Uterus (tissue), 3 donors: ENCODE measurements at regions not wholly inside any gene's neighbourhood (a gene's known extent, or its start where the extent isn't known, plus 50 kb on each side); places are given as distances from the start of the nearest gene placed in this dataset.

ENCODE experiments used
- DNase-seq, 2 donors: peaks; one replicate each; pipeline ENCODE4 v3.0.0-alpha.2; 2019 to 2020
- H3K27ac ChIP-seq, 2 donors: fragments of 200-600 bp; sonication (generic); 1 replicate in 1 of 2; 2 replicates in 1 of 2; pipeline ENCODE4 v1.5.1; 2016 to 2018
- H3K27me3 ChIP-seq, 2 donors: fragments of 200-600 bp; sonication (generic); one replicate each; pipeline ENCODE4 v1.5.1; 2018 to 2019; ENCODE audit warnings: control low read depth in 1 of 2
- H3K36me3 ChIP-seq, 2 donors: fragments of 200-600 bp; sonication (generic); one replicate each; pipeline ENCODE4 v1.5.1; 2019; ENCODE audit warnings: control low read depth in 1 of 2
- H3K4me1 ChIP-seq, 2 donors: fragments of 200-600 bp; sonication (generic); one replicate each; pipeline ENCODE4 v1.5.1; 2018 to 2019; ENCODE audit warnings: control low read depth in 1 of 2
- H3K4me3 ChIP-seq, 2 donors: fragments of 200-600 bp; sonication (generic); 1 replicate in 1 of 2; 2 replicates in 1 of 2; pipeline ENCODE4 v1.5.1; 2018 to 2019; ENCODE audit warnings: mild to moderate bottlenecking in 1 of 2
- H3K9me3 ChIP-seq, 2 donors: fragments of 200-600 bp; sonication (generic); one replicate each; pipeline ENCODE4 v1.5.1; 2019; ENCODE audit warnings: control low read depth in 1 of 2
- CTCF ChIP-seq, 4 experiments: fragments of 200-600 bp in 2 of 4; fragments of 450-650 bp in 2 of 4; sonication (generic) in 2 of 4; IDR thresholded peaks; one replicate each; pipeline ENCODE4 v1.5.1; 2016 to 2019; ENCODE audit warnings: antibody characterized with exemption in 4 of 4, mild to moderate bottlenecking in 2 of 4, moderate library complexity in 1 of 4
- POLR2A ChIP-seq, 2 donors: fragments of 450-650 bp; IDR thresholded peaks; one replicate each; pipeline ENCODE4 v1.6.1; 2016; ENCODE audit warnings: antibody characterized with exemption in 2 of 2, mild to moderate bottlenecking in 1 of 2, moderate library complexity in 1 of 2
- intact Hi-C: fragments of 100-400 bp; cut with DNase I; formaldehyde crosslinking; loops from one replicate; pipeline ENCODE4 v1.15.1; 2023; ENCODE audit warnings: low total_unique reads
- donor health status: DM: yes; HTN: yes; CAD: no.

GRCh38 chr12:75759196-75759595 is 247.8 kb upstream of the KRR1 start:
- intact Hi-C loops, result no loop called here
- no peak overlapping the region for H3K4me3 ChIP-seq
- no peaks in the 10 kb centered on the region for H3K36me3 ChIP-seq
- no peak overlapping the region for H3K27ac ChIP-seq
- no peak for DNase-seq
- no peaks in the 10 kb centered on the region for H3K27me3 ChIP-seq
- no peaks in the 10 kb centered on the region for H3K4me1 ChIP-seq
- H3K9me3 ChIP-seq, result no peaks in the 10 kb centered on the region
- TF ChIP-seq POLR2A (IDR thresholded peaks at IDR 0.05) (no peak), CTCF (IDR thresholded peaks at IDR 0.05) (no peak)

DNA sequence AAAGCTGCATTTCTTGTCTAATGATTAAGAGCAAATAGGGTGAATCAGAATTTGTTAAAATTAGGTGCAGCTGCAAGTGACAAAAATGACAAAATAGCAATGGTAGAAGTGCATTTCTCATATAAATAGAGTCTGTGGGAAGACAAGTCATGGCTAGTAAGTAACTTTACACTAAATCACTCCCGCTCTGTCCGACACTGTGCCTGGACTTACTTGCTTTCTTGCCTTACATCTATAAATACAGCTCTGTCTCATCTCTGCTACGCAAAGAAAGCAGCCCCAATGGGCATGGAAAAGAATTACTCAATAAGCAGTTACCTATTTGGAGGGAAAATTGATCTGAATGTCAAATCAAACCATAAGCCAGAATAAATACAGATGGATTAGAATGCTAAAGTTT is 245.4 kb upstream of the KRR1 start:
- H3K9me3 ChIP-seq, result no peaks in the 10 kb centered on the region
- H3K36me3 ChIP-seq, result no peaks in the 10 kb centered on the region
- H3K27me3 ChIP-seq, result no peaks in the 10 kb centered on the region
- no peaks in the 10 kb centered on the region for H3K4me1 ChIP-seq
- TF ChIP-seq CTCF (IDR thresholded peaks at IDR 0.05) (no peak), POLR2A (IDR thresholded peaks at IDR 0.05) (no peak)
- H3K4me3 ChIP-seq, result no peak overlapping the region
- no peak overlapping the region for H3K27ac ChIP-seq
- DNase-seq, result no peak
- intact Hi-C loops, result no loop called here

DNA sequence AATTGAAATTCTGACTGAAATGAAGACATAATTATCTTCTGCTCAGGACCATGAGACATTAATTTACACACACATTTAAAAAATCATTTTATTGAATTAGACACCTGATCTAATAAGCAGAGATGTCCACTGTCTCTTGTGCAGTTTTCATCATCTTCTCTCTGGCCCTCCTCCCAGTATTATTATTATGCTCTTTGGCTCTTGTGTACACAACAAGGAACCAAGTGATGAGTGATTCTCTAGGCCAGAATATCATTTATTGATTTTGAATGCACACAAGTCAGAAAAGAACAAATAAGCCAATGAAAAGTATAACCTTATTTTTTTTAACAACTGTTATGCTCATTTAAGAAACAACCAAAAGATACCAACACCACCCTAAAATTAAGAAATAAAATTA is 244.7 kb upstream of the KRR1 start:
- Histone ChIP-seq H3K27me3 (no peaks in the 10 kb centered on the region), H3K36me3 (no peaks in the 10 kb centered on the region), H3K27ac (no peak overlapping the region), H3K4me3 (no peak overlapping the region), H3K4me1 (no peaks in the 10 kb centered on the region), H3K9me3 (no peaks in the 10 kb centered on the region)
- DNase-seq, result no peak
- TF ChIP-seq CTCF (IDR thresholded peaks at IDR 0.05) (no peak), POLR2A (IDR thresholded peaks at IDR 0.05) (no peak)
- intact Hi-C loops, result no loop called here

GRCh38 chr12:75754698-75755097 is 243.3 kb upstream of the KRR1 start:
- no peaks in the 10 kb centered on the region for H3K36me3 ChIP-seq
- no peak overlapping the region for H3K27ac ChIP-seq
- no peak overlapping the region for H3K4me3 ChIP-seq
- H3K4me1 ChIP-seq, result no peaks in the 10 kb centered on the region
- no peaks in the 10 kb centered on the region for H3K9me3 ChIP-seq
- intact Hi-C loops, result no loop called here
- no peaks in the 10 kb centered on the region for H3K27me3 ChIP-seq
- DNase-seq, result no peak
- TF ChIP-seq POLR2A (IDR thresholded peaks at IDR 0.05) (no peak), CTCF (IDR thresholded peaks at IDR 0.05) (no peak)

DNA sequence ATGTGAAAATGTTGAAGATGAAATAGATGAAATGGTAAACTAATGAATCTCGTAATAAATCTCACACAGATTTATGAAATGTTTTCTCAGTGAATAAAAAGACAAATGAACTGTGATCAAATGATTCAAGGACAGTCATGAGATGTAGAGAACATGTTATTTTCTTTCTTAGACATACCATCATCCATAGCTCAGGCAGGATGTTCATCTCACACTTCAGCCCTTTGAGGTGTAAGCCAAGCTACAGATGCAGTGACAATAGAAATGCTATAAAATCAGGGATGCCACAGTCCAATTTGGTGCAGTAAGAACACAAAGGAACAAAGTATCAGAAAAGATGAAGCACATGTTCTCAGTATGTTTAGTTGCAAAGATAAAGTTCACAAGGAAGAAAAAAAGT is 242.7 kb upstream of the KRR1 start:
- Histone ChIP-seq H3K9me3 (no peaks in the 10 kb centered on the region), H3K4me1 (no peaks in the 10 kb centered on the region), H3K27ac (no peak overlapping the region), H3K4me3 (no peak overlapping the region), H3K27me3 (no peaks in the 10 kb centered on the region), H3K36me3 (no peaks in the 10 kb centered on the region)
- no peak for TF ChIP-seq CTCF (IDR thresholded peaks at IDR 0.05)
- no peak for TF ChIP-seq POLR2A (IDR thresholded peaks at IDR 0.05)
- DNase-seq, result no peak
- intact Hi-C loops, result no loop called here
